NCI-H146 treated with DMSO at 0.1 percent for 48 hours (cell line): ENCODE measurements at regions not wholly inside any gene's neighbourhood (a gene's known extent, or its start where the extent isn't known, plus 50 kb on each side); places are given as distances from the start of the nearest gene placed in this dataset.

Source experiments
- DNase-seq: peaks from one replicate; lab custom pipeline; 2025; ENCODE audit not compliant: unreplicated experiment; lab: John Stamatoyannopoulos, UW

- no peak for DNase-seq
These were observed 113.5 kb upstream of the C10orf90 start for GRCh38 chr10:126783806-126784557.

GRCh38 chr10:126787201-126787600 is 116.7 kb upstream of the C10orf90 start:
- no peak for DNase-seq

GRCh38 chr10:126795318-126795717 is 109.9 kb upstream of the DOCK1 start:
- no peak for DNase-seq

GRCh38 chr10:126798649-126799048 is 106.6 kb upstream of the DOCK1 start:
- DNase-seq = no peak

GRCh38 chr10:126803394-126803793 is 101.8 kb upstream of the DOCK1 start:
- DNase-seq = no peak

GRCh38 chr10:126804396-126804795 is 100.8 kb upstream of the DOCK1 start:
- no peak for DNase-seq

GRCh38 chr10:126806498-126806897 is 98.7 kb upstream of the DOCK1 start:
- no peak for DNase-seq

GRCh38 chr10:126806991-126807702 is 98.1 kb upstream of the DOCK1 start:
- DNase-seq = no peak

GRCh38 chr10:126808103-126808502 is 97.1 kb upstream of the DOCK1 start:
- DNase-seq = no peak

GRCh38 chr10:126813432-126813831 is 91.8 kb upstream of the DOCK1 start:
- no peak for DNase-seq

GRCh38 chr10:126833542-126833941 is 71.7 kb upstream of the DOCK1 start:
- no peak for DNase-seq

- DNase-seq = no peak
These were observed 69.2 kb upstream of the DOCK1 start for GRCh38 chr10:126836009-126836408.

GRCh38 chr10:126838316-126838715 is 66.9 kb upstream of the DOCK1 start:
- peak; percentile 47 for DNase-seq

GRCh38 chr10:126839094-126839761 is 66.0 kb upstream of the DOCK1 start:
- peak; percentile 98 for DNase-seq

GRCh38 chr10:126840576-126841135 is 64.6 kb upstream of the DOCK1 start:
- no peak for DNase-seq

GRCh38 chr10:126841341-126841895 is 63.8 kb upstream of the DOCK1 start:
- no peak for DNase-seq

- DNase-seq = no peak
These were observed 62.9 kb upstream of the DOCK1 start for GRCh38 chr10:126842356-126842755.

- DNase-seq = peak; percentile 89
These were observed 62.4 kb upstream of the DOCK1 start for GRCh38 chr10:126842836-126843235.

- no peak for DNase-seq
These were observed 61.8 kb upstream of the DOCK1 start for GRCh38 chr10:126843299-126843934.

GRCh38 chr10:126844406-126844805 is 60.8 kb upstream of the DOCK1 start:
- DNase-seq = no peak

GRCh38 chr10:126846469-126846868 is 58.8 kb upstream of the DOCK1 start:
- DNase-seq = no peak
